ENCODE measurements at regions not wholly inside any gene's neighbourhood (a gene's known extent, or its start where the extent isn't known, plus 50 kb on each side); places are given as distances from the start of the nearest gene placed in this dataset.

DNA sequence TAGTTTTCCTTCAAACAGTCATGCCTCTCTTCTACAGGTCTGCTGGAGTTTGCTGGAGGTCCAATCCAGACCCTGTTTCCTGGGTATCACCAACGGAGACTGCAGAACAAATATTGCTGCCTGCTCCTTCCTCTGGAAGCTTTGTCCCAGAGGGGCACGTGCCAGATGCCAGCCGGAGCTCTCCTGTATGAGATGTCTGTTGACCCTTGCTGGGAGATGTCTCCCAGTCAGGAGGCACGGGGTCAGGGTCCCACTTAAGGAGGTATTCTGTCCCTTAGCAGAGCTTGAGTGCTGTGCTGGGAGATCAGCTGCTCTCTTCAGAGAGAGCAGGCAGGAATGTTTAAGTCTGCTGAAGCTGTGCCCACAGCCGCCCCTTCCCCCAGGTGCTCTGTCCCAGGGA lies 666.9 kb downstream of the FRK start:
- intact Hi-C loops (cut with micrococcal nuclease) = no loop called here
- TF ChIP-seq CTCF (IDR thresholded peaks at IDR 0.05) = no peak
- Histone ChIP-seq H3K27ac (ENCODE audit: low read depth in 1 of 2, low read length in 2 of 2) (no peak overlapping the region), H3K9me3 (replicated peaks in 1 of 2; ENCODE audit: control insufficient read depth in 1 of 2, insufficient read depth in 1 of 2, low read length in 2 of 2) (peaks cover 21 to 25% of the 10 kb centered on the region in 2 donors), H3K79me2 (ENCODE audit: insufficient read depth, low read length) (no peaks in the 10 kb centered on the region), H3K4me2 (replicated peaks; ENCODE audit: extremely low read depth, low read length, poor library complexity, severe bottlenecking) (no peak overlapping the region), H3K36me3 (replicated peaks in 1 of 2; ENCODE audit: control insufficient read depth in 1 of 2, insufficient read depth in 2 of 2, low read length in 2 of 2) (no peaks in the 10 kb centered on the region), H4K20me1 (ENCODE audit: insufficient read depth, low read length) (no peaks in the 10 kb centered on the region), H3K4me3 (replicated peaks in 1 of 3; ENCODE audit: low read depth in 2 of 3, low read length in 3 of 3) (no peak overlapping the region), H3K9ac (ENCODE audit: insufficient read depth, low read length, poor library complexity, severe bottlenecking) (no peak overlapping the region), H2AFZ (ENCODE audit: insufficient read depth, low read depth, low read length, poor library complexity, severe bottlenecking) (no peak overlapping the region), H3K4me1 (ENCODE audit: control insufficient read depth in 1 of 2, insufficient read depth in 2 of 2, low read length in 2 of 2) (no peaks in the 10 kb centered on the region), H3K27me3 (ENCODE audit: control insufficient read depth in 2 of 2, insufficient read depth in 2 of 2, low read length in 2 of 2) (no peaks in the 10 kb centered on the region)
- Mint-ChIP-seq H3K27ac (no peak overlapping the region), H3K9me3 (peaks cover 13 to 28% (median 21%) of the 10 kb centered on the region in 7 donors), H3K36me3 (no peaks in the 10 kb centered on the region), H3K27me3 (ENCODE audit: low read depth in 3 of 3) (no peaks in the 10 kb centered on the region), H3K4me1 (no peaks in the 10 kb centered on the region), H3K4me3 (no peak overlapping the region)
- WGBS (ENCODE audit: insufficient coverage) = 98% methylated on average over 5 of the region's 5 CpGs
- DNase-seq = no peak

DNA sequence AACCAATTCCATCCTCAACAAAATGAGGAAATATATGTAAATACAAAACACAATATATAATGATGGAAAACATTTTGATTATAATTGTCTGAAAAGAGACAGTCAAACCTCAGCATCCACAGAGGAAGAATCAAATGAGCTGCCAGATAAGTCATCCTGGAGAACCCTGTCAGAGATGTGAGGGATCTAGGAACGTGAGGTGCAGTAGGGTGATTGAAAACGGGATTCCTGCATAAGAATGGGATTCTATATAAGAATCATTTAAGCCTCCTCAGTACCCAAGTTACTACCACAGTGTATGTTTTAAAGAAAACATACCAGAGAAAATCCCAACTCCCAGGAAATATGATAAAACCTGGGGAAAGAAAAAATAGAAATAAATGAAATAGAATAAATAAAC lies 690.5 kb downstream of the FRK start:
- H3K36me3 Mint-ChIP-seq = no peaks in the 10 kb centered on the region
- H3K27me3 Mint-ChIP-seq (ENCODE audit: low read depth in 3 of 3) = no peaks in the 10 kb centered on the region
- Histone ChIP-seq H3K27me3 (ENCODE audit: control insufficient read depth in 2 of 2, insufficient read depth in 2 of 2, low read length in 2 of 2) (no peaks in the 10 kb centered on the region), H3K27ac (ENCODE audit: low read depth in 1 of 2, low read length in 2 of 2) (no peak overlapping the region), H2AFZ (ENCODE audit: insufficient read depth, low read depth, low read length, poor library complexity, severe bottlenecking) (no peak overlapping the region), H3K4me1 (ENCODE audit: control insufficient read depth in 1 of 2, insufficient read depth in 2 of 2, low read length in 2 of 2) (no peaks in the 10 kb centered on the region), H3K9ac (ENCODE audit: insufficient read depth, low read length, poor library complexity, severe bottlenecking) (no peak overlapping the region), H3K4me2 (replicated peaks; ENCODE audit: extremely low read depth, low read length, poor library complexity, severe bottlenecking) (no peak overlapping the region), H3K79me2 (ENCODE audit: insufficient read depth, low read length) (no peaks in the 10 kb centered on the region), H4K20me1 (ENCODE audit: insufficient read depth, low read length) (no peaks in the 10 kb centered on the region), H3K9me3 (replicated peaks in 1 of 2; ENCODE audit: control insufficient read depth in 1 of 2, insufficient read depth in 1 of 2, low read length in 2 of 2) (peaks cover 14 to 18% of the 10 kb centered on the region in 2 donors), H3K36me3 (replicated peaks in 1 of 2; ENCODE audit: control insufficient read depth in 1 of 2, insufficient read depth in 2 of 2, low read length in 2 of 2) (no peaks in the 10 kb centered on the region), H3K4me3 (replicated peaks in 1 of 3; ENCODE audit: low read depth in 2 of 3, low read length in 3 of 3) (no peak overlapping the region)
- WGBS (ENCODE audit: insufficient coverage) = no CpG with 5 or more reads among the region's 2 CpGs
- intact Hi-C loops (cut with micrococcal nuclease) = no loop called here
- peaks cover 2 to 12% (median 4%) of the 10 kb centered on the region in 7 donors for H3K9me3 Mint-ChIP-seq
- TF ChIP-seq CTCF (IDR thresholded peaks at IDR 0.05) = no peak
- no peak for DNase-seq
- no peaks in the 10 kb centered on the region for H3K4me1 Mint-ChIP-seq
- H3K27ac Mint-ChIP-seq = no peak overlapping the region
- H3K4me3 Mint-ChIP-seq = no peak overlapping the region
